SW480 (cell line): ENCODE measurements at regions not wholly inside any gene's neighbourhood (a gene's known extent, or its start where the extent isn't known, plus 50 kb on each side); places are given as distances from the start of the nearest gene placed in this dataset.
A peak's percentile ranks its signal among the peaks of the same experiment; 100 is the strongest.

Source experiments
- DNase-seq: peaks from one replicate; pipeline ENCODE4 v3.0.0-alpha.2; 2016; ENCODE audit warnings: low spot score

DNA sequence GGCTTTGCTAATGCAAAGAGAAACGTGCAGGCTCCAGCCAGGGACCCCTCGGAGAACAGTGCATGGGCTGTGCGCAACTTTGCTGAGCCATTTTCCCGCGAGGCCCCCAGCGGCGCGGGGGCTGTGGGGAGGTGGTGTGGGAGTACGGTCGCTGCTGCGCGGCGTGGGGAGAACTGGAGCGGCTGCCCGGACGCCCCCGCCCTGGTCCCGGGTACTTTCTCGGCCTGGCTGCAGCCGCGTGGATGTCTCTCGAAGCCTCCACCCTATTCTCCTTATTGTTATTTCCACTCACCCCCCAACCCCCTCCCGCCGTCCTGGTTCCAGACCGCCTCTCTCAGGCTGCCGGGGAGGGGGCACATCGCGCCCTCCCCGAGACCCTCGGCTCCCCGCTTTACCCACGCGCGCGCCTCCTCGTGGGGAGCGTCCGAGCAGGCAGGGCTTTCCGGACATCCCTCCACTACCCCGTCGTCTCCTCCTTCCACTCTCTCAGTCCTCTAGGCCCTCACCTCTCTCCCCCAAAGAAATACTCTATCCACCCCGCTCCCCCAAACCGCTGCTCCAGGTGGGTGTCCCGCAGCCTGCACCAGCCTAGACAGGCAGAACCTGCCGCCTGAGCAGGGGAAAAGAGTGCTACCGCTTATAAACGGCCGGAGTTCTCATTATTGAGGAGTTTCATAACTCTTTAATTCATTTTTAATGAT lies 68.6 kb upstream of the TBCA start:
- no peak for DNase-seq

DNA sequence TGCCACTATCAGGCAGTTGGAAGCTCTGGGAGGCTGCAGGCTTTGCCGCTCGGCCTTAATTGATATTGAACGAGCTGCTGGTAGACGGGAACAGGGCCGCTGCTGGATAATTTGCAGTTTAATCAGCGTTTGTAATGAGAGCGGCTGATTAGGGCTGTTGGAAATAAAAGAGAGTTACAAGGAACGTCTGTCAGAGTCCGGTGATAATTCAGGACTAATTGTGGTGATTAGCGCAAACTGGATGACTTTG lies 68.2 kb upstream of the TBCA start:
- no peak for DNase-seq

DNA sequence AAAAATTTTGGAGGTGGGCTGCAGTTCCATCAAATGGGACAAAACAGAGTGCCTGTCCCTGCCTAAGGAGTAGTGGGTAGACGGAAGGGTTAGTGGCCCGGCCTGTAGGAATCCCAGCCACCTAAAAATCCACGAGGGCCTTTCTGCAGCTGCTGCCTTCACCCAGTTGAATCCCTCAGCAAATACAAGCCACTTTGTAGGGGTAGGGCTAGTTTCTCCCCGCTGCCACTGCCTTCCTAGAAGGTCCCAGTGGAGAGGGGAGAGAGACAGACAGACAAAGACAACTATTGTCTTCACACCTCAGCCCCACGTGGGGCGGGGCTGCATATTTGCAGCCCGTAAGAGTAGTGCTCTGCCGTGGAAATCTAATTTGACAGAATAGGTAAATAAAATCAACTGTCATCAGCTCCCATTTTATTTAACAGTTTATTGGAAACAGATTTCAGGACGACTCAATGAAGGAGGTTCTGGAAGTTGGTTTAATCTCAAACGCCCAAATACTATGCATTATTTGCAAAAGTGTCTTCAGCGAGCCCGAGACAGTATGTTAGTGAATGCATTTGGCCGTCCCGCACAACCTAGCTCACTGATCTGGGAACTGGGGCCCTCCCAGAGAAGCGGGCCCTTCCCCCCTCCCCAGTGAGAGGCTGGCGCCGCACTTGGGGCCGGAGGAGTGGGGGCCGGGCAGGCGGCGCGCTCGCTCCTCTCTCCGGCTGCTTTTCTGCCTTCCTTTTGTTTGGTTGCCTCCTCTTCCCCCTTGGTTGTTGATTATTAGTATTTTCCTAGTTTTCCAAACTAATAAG lies 67.6 kb upstream of the TBCA start:
- DNase-seq: peak; percentile 59

DNA sequence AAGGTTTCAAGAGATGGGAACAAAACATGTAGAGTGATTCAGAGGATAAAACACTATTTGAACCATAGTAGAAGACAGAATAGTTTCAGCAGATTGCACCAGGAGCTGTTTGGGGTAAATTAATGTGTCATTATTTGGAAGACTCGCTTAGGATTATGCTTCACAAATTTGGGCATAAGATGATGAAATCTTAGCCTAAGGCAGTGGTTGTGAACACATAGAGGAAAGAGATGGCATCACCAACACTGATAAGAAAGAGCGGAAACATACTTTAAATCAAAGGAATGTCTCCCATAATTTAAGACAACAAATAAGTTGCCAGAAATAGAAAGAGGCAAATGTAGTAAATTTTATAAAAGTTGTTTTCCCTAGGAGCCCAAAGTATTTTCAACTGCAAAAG lies 66.1 kb upstream of the TBCA start:
- no peak for DNase-seq

DNA sequence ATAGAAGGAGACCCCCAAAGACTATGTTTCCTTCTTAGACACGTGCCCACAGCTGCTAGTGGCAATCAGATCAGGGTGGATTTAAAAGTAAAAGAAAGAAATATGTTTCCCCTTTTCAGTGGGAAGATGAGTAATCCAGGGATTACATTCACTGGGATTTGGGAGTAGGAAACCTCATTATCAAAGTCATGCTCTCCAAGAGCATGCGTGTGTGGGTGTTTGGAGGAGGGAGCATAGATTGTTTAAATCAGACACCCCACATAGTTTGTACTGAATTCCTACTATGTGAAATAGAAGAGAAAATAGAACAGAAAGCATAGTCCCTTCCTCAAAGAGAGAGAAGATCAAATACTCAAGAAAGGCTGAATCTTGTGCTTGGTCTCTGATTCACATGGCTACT lies 65.5 kb upstream of the TBCA start:
- DNase-seq: no peak

DNA sequence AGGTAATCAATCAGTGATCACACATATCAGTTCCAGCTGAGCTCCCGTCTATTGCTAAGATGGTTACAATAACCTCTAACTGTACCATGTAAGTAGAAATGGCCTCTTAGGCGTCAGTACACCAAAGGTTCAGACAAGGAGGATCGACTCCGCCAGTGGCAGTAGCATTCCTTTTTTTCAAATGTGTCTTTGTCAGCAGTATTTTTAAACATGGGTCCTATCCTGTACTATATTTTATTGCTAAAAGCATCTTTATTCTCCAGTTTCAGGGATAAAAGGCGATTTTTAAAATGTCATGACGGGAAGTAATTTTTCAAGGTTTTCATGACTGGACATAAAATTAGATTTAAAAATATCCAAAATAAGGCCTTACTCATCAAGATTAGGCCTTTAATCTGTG lies 64.8 kb upstream of the TBCA start:
- no peak for DNase-seq

DNA sequence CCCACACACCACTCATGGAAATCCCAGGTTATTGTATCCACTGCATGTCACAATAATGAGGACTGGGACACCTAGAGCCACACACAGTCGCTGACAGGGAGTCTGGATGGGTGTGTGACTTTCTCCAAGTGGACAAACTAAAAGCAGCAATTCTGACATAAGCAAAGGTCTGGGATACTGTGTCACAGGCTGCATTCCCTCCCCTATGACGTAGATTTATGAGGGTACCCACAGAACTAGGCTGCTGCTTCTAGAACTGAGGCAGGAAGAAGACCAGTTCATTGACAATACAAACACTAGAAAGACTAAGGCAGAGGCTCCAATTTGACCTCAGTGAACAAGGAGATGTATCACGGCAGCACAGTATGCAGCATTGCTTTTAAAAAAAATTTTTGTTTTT lies 63.6 kb upstream of the TBCA start:
- no peak for DNase-seq

DNA sequence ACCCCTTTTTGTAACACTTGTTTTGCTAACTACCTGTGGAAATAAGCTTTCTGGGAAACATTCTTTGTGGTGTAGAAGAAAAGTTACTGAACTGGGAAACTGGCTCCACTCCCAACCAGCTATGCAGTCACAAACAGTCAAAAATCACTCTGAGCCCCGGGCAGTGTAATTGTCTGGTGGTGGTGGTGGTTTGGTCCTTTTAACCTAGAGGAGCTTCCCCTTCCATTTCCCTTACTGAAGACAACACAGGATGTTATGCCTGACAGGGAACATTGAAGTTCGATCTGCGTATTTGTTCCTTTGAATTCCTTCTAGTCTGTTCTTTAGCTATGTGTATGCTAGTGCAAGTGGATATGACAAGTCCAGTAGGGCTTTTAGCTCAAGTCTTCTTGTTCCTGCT lies 56.8 kb upstream of the TBCA start:
- no peak for DNase-seq

DNA sequence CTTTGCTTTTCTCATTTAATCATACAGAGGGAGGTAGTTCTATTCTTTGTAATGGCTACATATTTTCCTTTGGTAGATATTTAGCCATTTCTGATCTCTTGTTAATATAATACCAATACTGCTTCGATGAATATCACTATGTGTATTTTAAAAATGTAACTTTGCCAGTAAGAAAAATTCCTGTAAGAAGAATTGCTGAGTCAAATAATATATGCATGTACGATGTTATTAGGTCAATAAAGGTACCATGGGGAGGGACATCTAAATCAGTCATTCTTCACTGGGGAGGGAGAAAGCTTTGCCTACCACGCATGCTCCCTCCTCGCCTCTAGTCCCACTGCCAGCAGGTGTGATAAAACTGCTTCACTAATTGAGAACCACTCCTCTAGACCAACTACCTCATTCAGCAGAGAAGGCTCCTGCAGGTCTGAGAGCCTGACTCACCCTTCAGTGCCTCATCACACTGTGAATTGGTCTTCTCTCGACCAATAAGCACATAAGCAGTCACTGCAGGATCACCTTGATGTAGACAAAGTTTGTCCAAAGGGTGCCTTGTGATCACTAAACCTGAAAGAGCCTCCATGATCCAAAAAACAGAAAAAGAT lies 56.1 kb upstream of the TBCA start:
- DNase-seq: no peak

DNA sequence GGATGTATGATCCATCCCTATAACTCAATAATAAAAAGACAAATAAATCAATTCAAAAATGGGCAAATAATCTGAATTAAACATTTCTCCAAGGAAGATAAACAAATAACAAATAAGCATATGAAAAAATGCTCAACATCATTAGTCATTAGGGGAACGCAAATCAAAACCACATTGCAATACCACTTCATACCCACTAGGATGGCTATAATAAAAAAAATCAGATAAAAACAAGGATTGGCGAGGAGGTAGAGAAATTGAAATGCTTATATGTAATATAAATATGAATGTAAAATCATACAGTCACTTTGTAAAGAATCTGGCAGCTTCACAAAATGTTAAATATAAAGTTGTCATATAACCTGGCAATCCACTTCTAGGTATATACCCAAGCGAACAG lies 52.3 kb upstream of the TBCA start:
- DNase-seq: no peak
